Heart right ventricle (tissue), 16 donors: ENCODE measurements at regions not wholly inside any gene's neighbourhood (a gene's known extent, or its start where the extent isn't known, plus 50 kb on each side); places are given as distances from the start of the nearest gene placed in this dataset.
A peak's percentile ranks its signal among the peaks of the same experiment; 100 is the strongest.

Experiments used
- ATAC-seq, 8 donors: fragments of 200-7000 bp; cut with Tn5 transposase; one replicate each; pipeline ENCODE4 v1.9.1; 2020; ENCODE audit warnings: mild to moderate bottlenecking in 8 of 8, moderate library complexity in 8 of 8, moderate number of reproducible peaks in 1 of 8
- DNase-seq, 2 donors: peaks; one replicate each; pipeline ENCODE4 v3.0.0-alpha.2; 2020
- H3K27ac ChIP-seq, 10 donors: fragments of 200-600 bp; sonication (generic) in 2 of 10; one replicate each; pipeline versions ENCODE4 v1.5.0 to v1.8.0; 2020 to 2022; ENCODE audit warnings: mild to moderate bottlenecking in 3 of 10
- H3K27me3 ChIP-seq, 7 donors: fragments of 200-600 bp; one replicate each; pipeline ENCODE4 v1.8.0; 2021 to 2022; ENCODE audit warnings: mild to moderate bottlenecking in 2 of 7
- H3K36me3 ChIP-seq, 9 donors: fragments of 200-600 bp; sonication (generic) in 1 of 9; one replicate each; pipeline versions ENCODE4 v1.5.0 to v1.8.0; 2020 to 2022; ENCODE audit warnings: mild to moderate bottlenecking in 2 of 9
- H3K4me1 ChIP-seq, 9 donors: fragments of 200-600 bp; sonication (generic) in 1 of 9; one replicate each; pipeline versions ENCODE4 v1.5.0 to v1.8.0; 2020 to 2022; ENCODE audit warnings: mild to moderate bottlenecking in 4 of 9
- H3K4me3 ChIP-seq, 10 donors: fragments of 200-600 bp; sonication (generic) in 2 of 10; one replicate each; pipeline versions ENCODE4 v1.5.0 to v1.8.0; 2020 to 2022; ENCODE audit warnings: mild to moderate bottlenecking in 7 of 10, moderate library complexity in 2 of 10
- H3K9me3 ChIP-seq, 11 donors: fragments of 200-600 bp in 10 of 11; sonication (generic) in 2 of 11; one replicate each; pipeline versions ENCODE4 v1.5.0 to v1.8.0; 2013 to 2022; ENCODE audit warnings: mild to moderate bottlenecking in 2 of 11, control low read depth in 1 of 11, moderate library complexity in 1 of 11
- CTCF ChIP-seq, 9 donors: fragments of 200-600 bp; sonication (generic) in 2 of 9; IDR thresholded peaks; one replicate each; pipeline versions ENCODE4 v1.5.0 to v1.8.0; 2021 to 2022; ENCODE audit warnings: antibody characterized with exemption in 9 of 9, mild to moderate bottlenecking in 5 of 9, moderate library complexity in 1 of 9
- WGBS, 2 donors: extraction: QIAGEN DNeasy Blood & Tissue Kit; methylation state at CpG; one replicate each; pipeline ENCODE4 v1.1.7; 2013; ENCODE audit warnings: inconsistent platforms in 1 of 2; 5-methylcytosine and 5-hydroxymethylcytosine counted together
- intact Hi-C, 10 donors: fragments of 100-400 bp; cut with DNase I; formaldehyde crosslinking; loops; one replicate each; pipeline versions ENCODE4 v1.11.1 to v1.14.2; 2022
- donor health status: Arrhythmogenic right ventricular cardiomyopathy.
- donor health status: ischemic (EF 13 %, LVEDD 7.1; RV severe dilation, severe dysfunction).
- donor health status: healthy with polysubstance abuse.
- donor health status: DM: no; HTN: yes; CAD: no.
- donor health status: DM: no; HTN: no; CAD: no.
- donor health status: ischemic (EF 25% LVEDD 6.9; RV normal size, moderate dysfunction).
- donor health status: ischemic (EF 25% LVEDD 5.7; RV mildly dilated, moderate dysfunction).
- donor health status: healthy.
- donor health status: DM: yes; HTN: yes; CAD: no.
- donor health status: Ischemic cardiomyopathy.
- donor health status: ischemic (EF 35%, LVEDD 5.7; RV mildly dilated, moderate dysfunction).
- donor health status: nonischemic (EF 11% LVEDD 7.7; RV severe dilation, severe dysfunction).
- donor health status: DM: yes; HTN: yes; CAD: no.
- donor health status: PGD.
- donor health status: ischemic (EF 29% LVEDD 5.4; RV normal size, mild dysfunction).
- donor health status: nonischemic (EF 23%, LVEDD 6.1; RV moderate dilation, normal function).

- Histone ChIP-seq H3K4me1 (peaks cover 0 to 9% (median 0%) of the 10 kb centered on the region in 9 donors), H3K9me3 (no peaks in the 10 kb centered on the region), H3K27ac (no peak overlapping the region), H3K36me3 (no peaks in the 10 kb centered on the region), H3K27me3 (no peaks in the 10 kb centered on the region), H3K4me3 (no peak overlapping the region)
- DNase-seq (no peak), ATAC-seq (peak in 2 of 8 donors; percentile 47 to 66)
- 95 to 97% methylated on average over 1 of the region's 1 CpG for WGBS, 2 donors
- TF ChIP-seq CTCF (IDR thresholded peaks at IDR 0.05): no peak
- intact Hi-C loops: no loop called here
Observed at GRCh38 chr6:6769466-6769865, 180.9 kb downstream of the LY86 start.

GRCh38 chr6:6771224-6771945 is 182.9 kb downstream of the LY86 start:
- no peaks in the 10 kb centered on the region for H3K36me3 ChIP-seq
- no peak for DNase-seq
- intact Hi-C loops: no loop called here
- 77 to 88% methylated on average over 1 of the region's 1 CpG for WGBS, 2 donors
- ATAC-seq: no peak
- H3K9me3 ChIP-seq: peaks cover 0 to 2% (median 0%) of the 10 kb centered on the region in 11 donors
- no peak for TF ChIP-seq CTCF (IDR thresholded peaks at IDR 0.05)
- H3K4me1 ChIP-seq: no peaks in the 10 kb centered on the region
- no peak overlapping the region for H3K4me3 ChIP-seq
- no peak overlapping the region for H3K27ac ChIP-seq
- H3K27me3 ChIP-seq: no peaks in the 10 kb centered on the region

GRCh38 chr6:6771964-6772363 is 183.4 kb downstream of the LY86 start:
- Histone ChIP-seq H3K4me1 (no peaks in the 10 kb centered on the region), H3K4me3 (no peak overlapping the region), H3K27me3 (no peaks in the 10 kb centered on the region), H3K36me3 (no peaks in the 10 kb centered on the region), H3K27ac (no peak overlapping the region), H3K9me3 (peaks cover 0 to 8% (median 0%) of the 10 kb centered on the region in 11 donors)
- ATAC-seq (no peak), DNase-seq (no peak)
- WGBS, 2 donors: 94 to 95% methylated on average over 5 of the region's 5 CpGs
- intact Hi-C loops: no loop called here
- no peak for TF ChIP-seq CTCF (IDR thresholded peaks at IDR 0.05)

- ATAC-seq: peak in 6 of 8 donors; percentile 20 to 67 (median 50)
- WGBS, 2 donors: 32 to 36% methylated on average over 6 of the region's 6 CpGs
- TF ChIP-seq CTCF (IDR thresholded peaks at IDR 0.05): no peak
Observed at GRCh38 chr6:6772751-6773150, 184.2 kb downstream of the LY86 start.

More at GRCh38 chr6:6772751-6773150, 184.2 kb downstream of the LY86 start:
- no peaks in the 10 kb centered on the region for H3K27me3 ChIP-seq
- intact Hi-C loops: no loop called here
- no peak overlapping the region for H3K27ac ChIP-seq
- peaks cover 0 to 8% (median 0%) of the 10 kb centered on the region in 11 donors for H3K9me3 ChIP-seq
- no peak for DNase-seq
- H3K4me1 ChIP-seq: no peaks in the 10 kb centered on the region
- no peaks in the 10 kb centered on the region for H3K36me3 ChIP-seq
- no peak overlapping the region for H3K4me3 ChIP-seq
